Nephron progenitor cell (in vitro differentiated cells): ENCODE measurements at regions not wholly inside any gene's neighbourhood (a gene's known extent, or its start where the extent isn't known, plus 50 kb on each side); places are given as distances from the start of the nearest gene placed in this dataset.

Source experiments
- DNase-seq: peaks from one replicate; pipeline ENCODE4 v3.0.0; 2021
- H3K27ac Mint-ChIP-seq: 2 replicates; pipeline ENCODE4 v1.8.0; 2021; ENCODE audit warnings: mild to moderate bottlenecking, moderate library complexity, mixed read lengths
- H3K27me3 Mint-ChIP-seq: 2 replicates; pipeline ENCODE4 v1.8.0; 2021; ENCODE audit warnings: mild to moderate bottlenecking, low read depth, mixed read lengths; ENCODE audit not compliant: poor library complexity
- H3K36me3 Mint-ChIP-seq: 2 replicates; pipeline ENCODE4 v1.8.0; 2021; ENCODE audit warnings: low read depth, mixed read lengths
- H3K4me1 Mint-ChIP-seq: 2 replicates; pipeline ENCODE4 v1.8.0; 2021; ENCODE audit warnings: mixed read lengths
- H3K4me3 Mint-ChIP-seq: 2 replicates; pipeline ENCODE4 v1.8.0; 2021; ENCODE audit warnings: mild to moderate bottlenecking, moderate library complexity, mixed read lengths
- H3K9me3 Mint-ChIP-seq: 2 replicates; pipeline ENCODE4 v1.8.0; 2021; ENCODE audit warnings: mild to moderate bottlenecking, moderate library complexity, mixed read lengths
- CTCF ChIP-seq: fragments of 200-600 bp; sonication (generic); IDR thresholded peaks from 2 replicates; pipeline ENCODE4 v1.5.0; 2021; ENCODE audit warnings: antibody characterized with exemption

- Mint-ChIP-seq H3K36me3 (no peaks in the 10 kb centered on the region), H3K4me3 (no peak overlapping the region), H3K4me1 (peaks cover 5% of the 10 kb centered on the region), H3K27me3 (peaks cover 7% of the 10 kb centered on the region), H3K9me3 (peaks cover 3% of the 10 kb centered on the region), H3K27ac (peak overlapping the region; percentile 12)
- DNase-seq = no peak
- no peak for TF ChIP-seq CTCF
Measured at GRCh38 chr2:235390816-235391194, 103.0 kb upstream of the AGAP1 start.

DNA sequence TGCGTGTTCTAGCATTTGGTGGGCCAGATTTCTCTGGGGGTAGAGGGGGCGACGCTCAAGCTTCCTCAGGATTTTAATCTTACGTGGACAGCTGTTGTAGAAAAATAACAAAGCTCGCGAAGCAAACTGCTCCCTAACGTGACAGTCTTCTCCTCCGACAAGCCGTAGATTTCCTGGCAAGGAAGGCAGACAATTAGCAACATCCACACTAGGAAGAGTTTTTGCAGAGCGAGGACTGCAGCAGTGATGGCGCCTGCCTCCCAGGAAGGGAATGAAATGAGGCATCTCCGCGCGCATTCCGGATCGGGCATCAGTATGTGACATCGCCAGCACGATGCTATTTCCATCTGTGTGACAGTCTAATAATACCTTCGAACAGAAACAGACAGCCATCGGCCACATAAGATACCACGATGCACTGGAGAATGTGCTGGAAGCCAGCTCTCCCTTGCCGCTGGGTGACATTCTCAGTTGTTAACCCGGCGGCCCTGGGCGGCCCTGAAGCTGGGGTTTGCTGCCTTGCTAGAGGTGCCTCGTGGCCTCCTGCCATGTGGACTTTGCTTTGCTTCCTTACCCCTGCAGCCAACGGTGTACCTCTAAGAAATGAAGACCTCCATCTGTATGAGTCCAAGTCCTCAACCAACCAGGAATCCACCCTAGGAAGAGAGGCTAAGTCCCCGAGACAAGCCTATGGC, 101.8 kb upstream of the AGAP1 start:
- Mint-ChIP-seq H3K36me3 (no peaks in the 10 kb centered on the region), H3K27ac (peak overlapping the region; percentile 66), H3K4me3 (no peak overlapping the region), H3K4me1 (peaks cover 13% of the 10 kb centered on the region), H3K27me3 (peaks cover 9% of the 10 kb centered on the region), H3K9me3 (peaks cover 3% of the 10 kb centered on the region)
- no peak for TF ChIP-seq CTCF
- no peak for DNase-seq

DNA sequence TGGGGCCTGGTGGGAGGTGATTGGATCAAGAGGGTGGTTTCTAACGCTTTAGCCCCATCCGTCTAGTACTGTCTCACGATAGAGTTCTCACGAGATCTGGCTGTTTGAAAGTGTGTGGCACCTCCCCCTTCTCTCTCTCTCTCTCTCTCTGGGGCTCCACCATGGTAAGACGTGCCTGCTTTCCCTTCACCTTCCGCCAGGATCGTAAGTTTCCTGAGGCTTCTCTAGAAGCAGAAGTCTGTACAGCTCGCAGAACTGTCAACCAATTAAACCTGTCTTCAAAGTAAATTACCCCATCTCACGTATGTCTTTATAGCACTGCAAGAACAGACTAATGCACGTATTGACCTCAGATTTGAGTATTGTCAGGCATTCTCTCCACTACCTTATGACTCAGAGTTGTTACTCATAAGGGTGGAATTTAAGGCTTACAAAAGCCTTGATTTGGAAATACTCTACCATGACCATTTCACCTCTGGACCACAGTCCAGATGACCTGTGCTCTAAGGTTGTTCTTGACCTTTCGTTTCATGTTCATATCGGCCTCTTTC, 99.5 kb upstream of the AGAP1 start:
- Mint-ChIP-seq H3K27ac (no peak overlapping the region), H3K36me3 (no peaks in the 10 kb centered on the region), H3K4me3 (no peak overlapping the region), H3K4me1 (peaks cover 13% of the 10 kb centered on the region), H3K9me3 (peaks cover 5% of the 10 kb centered on the region), H3K27me3 (peaks cover 16% of the 10 kb centered on the region)
- DNase-seq = no peak
- TF ChIP-seq CTCF = no peak

GRCh38 chr2:235396071-235396846, 97.6 kb upstream of the AGAP1 start:
- Mint-ChIP-seq H3K27ac (no peak overlapping the region), H3K27me3 (peaks cover 16% of the 10 kb centered on the region), H3K36me3 (no peaks in the 10 kb centered on the region), H3K4me1 (peaks cover 13% of the 10 kb centered on the region), H3K4me3 (no peak overlapping the region), H3K9me3 (peaks cover 20% of the 10 kb centered on the region)
- no peak for DNase-seq
- no peak for TF ChIP-seq CTCF

GRCh38 chr2:235398321-235398720, 95.5 kb upstream of the AGAP1 start:
- peaks cover 17% of the 10 kb centered on the region for H3K27me3 Mint-ChIP-seq
- peaks cover 9% of the 10 kb centered on the region for H3K4me1 Mint-ChIP-seq
- no peak overlapping the region for H3K27ac Mint-ChIP-seq
- no peak for TF ChIP-seq CTCF
- peaks cover 32% of the 10 kb centered on the region for H3K9me3 Mint-ChIP-seq
- DNase-seq = no peak
- no peak overlapping the region for H3K4me3 Mint-ChIP-seq
- no peaks in the 10 kb centered on the region for H3K36me3 Mint-ChIP-seq
